ENCODE measurements at regions not wholly inside any gene's neighbourhood (a gene's known extent, or its start where the extent isn't known, plus 50 kb on each side); places are given as distances from the start of the nearest gene placed in this dataset.

DNA sequence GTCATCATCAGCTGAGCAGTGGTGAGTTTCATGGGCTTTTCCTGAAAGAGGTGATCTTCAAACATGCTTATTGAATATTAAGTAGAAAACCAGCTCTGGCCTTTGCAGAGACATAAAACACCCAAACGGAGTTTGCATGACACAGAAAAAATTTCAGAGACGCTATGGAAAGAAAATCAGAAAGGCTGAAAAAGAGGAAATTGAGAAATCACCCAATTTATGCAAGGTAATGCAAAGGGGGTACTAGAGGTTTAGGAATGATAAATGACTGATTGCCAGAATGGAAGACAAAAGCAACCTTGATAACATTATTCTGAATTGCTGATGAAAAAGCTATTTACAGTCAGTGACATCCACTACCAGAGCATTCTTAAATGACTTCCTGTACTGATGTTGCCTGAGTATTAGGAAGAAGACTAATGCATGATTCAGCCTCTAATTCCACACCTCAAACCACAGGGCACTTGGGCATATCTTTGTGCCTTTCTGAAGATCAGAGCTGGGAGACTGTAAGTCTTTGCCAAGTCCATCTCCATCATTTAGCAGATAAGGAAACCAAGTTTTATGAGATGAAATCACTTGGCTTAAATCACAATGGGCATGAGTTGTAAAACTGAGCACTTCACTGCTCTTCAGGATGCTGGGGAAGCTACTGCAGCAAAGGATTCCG is 565.7 kb downstream of the PPARGC1A start:
- H3K27ac ChIP-seq (replicated peaks in 1 of 4): no peak overlapping the region
- H3K27me3 ChIP-seq: no peaks in the 10 kb centered on the region
- TF ChIP-seq, protein P1, sequence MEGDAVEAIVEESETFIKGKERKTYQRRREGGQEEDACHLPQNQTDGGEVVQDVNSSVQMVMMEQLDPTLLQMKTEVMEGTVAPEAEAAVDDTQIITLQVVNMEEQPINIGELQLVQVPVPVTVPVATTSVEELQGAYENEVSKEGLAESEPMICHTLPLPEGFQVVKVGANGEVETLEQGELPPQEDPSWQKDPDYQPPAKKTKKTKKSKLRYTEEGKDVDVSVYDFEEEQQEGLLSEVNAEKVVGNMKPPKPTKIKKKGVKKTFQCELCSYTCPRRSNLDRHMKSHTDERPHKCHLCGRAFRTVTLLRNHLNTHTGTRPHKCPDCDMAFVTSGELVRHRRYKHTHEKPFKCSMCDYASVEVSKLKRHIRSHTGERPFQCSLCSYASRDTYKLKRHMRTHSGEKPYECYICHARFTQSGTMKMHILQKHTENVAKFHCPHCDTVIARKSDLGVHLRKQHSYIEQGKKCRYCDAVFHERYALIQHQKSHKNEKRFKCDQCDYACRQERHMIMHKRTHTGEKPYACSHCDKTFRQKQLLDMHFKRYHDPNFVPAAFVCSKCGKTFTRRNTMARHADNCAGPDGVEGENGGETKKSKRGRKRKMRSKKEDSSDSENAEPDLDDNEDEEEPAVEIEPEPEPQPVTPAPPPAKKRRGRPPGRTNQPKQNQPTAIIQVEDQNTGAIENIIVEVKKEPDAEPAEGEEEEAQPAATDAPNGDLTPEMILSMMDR (IDR thresholded peaks at IDR 0.05): no peak
- no peak for TF ChIP-seq POLR2AphosphoS5 (IDR thresholded peaks at IDR 0.05)
- TF ChIP-seq POLR2A (IDR thresholded peaks at IDR 0.05; ENCODE audit: low read depth): no peak
- no peak for TF ChIP-seq EP300 (IDR thresholded peaks at IDR 0.05)
- peaks cover 0 to 3% (median 0%) of the 10 kb centered on the region in 4 donors for H3K4me1 ChIP-seq
- H3K9me3 ChIP-seq: no peaks in the 10 kb centered on the region
- intact Hi-C loops (cut with DNase I): no loop called here
- no peak for DNase-seq (ENCODE audit: extremely low spot score)
- WGBS: 46% methylated on average over 3 of the region's 3 CpGs
- H3K4me3 ChIP-seq: no peak overlapping the region
- no peaks in the 10 kb centered on the region for H3K36me3 ChIP-seq

DNA sequence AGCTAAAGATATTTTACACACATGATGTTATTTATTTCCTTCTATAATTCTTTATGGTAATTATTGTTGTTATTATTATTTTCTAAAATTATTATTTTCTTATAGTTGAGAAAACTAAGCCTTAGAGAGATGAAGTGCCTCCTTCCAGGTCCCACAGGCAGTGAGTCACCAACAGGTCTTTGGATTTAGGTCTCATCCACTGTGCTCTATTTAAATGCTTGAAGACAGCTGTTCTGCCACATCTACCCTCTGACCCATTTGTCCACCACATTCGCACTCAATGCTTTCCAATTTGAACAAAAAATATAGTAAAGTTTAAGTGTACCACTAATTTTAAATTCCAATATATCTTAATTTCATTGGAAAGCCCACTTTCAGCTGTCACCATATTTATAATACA is 566.4 kb downstream of the PPARGC1A start:
- WGBS: 86% methylated on average over 1 of the region's 1 CpG

DNA sequence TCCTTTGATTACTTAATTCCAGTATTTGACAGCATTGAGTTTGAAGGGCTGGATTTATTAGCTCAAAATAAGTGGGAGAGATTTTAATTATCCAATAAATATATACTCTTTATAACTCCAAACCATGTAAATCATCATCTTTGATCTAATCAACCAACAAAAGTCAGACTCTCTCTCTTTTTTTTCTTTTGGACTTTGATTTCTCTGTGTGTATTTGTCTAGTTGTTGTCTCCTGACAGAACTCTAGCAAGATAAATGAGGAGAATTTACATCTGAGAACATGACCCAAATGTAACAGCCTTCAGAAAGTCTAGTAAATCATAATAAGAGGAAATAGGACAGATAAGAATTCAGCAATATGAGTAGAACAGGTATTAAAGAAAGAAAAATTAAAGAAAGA is 567.1 kb downstream of the PPARGC1A start:
- H3K4me3 ChIP-seq: no peak overlapping the region
- DNase-seq (ENCODE audit: extremely low spot score): no peak
- no peaks in the 10 kb centered on the region for H3K27me3 ChIP-seq
- H3K27ac ChIP-seq (replicated peaks in 1 of 4): no peak overlapping the region
- TF ChIP-seq POLR2A (IDR thresholded peaks at IDR 0.05; ENCODE audit: low read depth): no peak
- peaks cover 0 to 3% (median 0%) of the 10 kb centered on the region in 4 donors for H3K4me1 ChIP-seq
- no peaks in the 10 kb centered on the region for H3K9me3 ChIP-seq
- intact Hi-C loops (cut with DNase I): no loop called here
- H3K36me3 ChIP-seq: no peaks in the 10 kb centered on the region

More for the DNA sequence above, 566.4 kb downstream of the PPARGC1A start:
- DNase-seq (ENCODE audit: extremely low spot score): no peak
- Histone ChIP-seq H3K4me1 (peaks cover 0 to 3% (median 0%) of the 10 kb centered on the region in 4 donors), H3K27ac (replicated peaks in 1 of 4) (no peak overlapping the region), H3K27me3 (no peaks in the 10 kb centered on the region), H3K4me3 (no peak overlapping the region), H3K9me3 (no peaks in the 10 kb centered on the region), H3K36me3 (no peaks in the 10 kb centered on the region)
- intact Hi-C loops (cut with DNase I): no loop called here
- TF ChIP-seq POLR2AphosphoS5 (IDR thresholded peaks at IDR 0.05): no peak
- TF ChIP-seq, protein P1 (IDR thresholded peaks at IDR 0.05): no peak
- no peak for TF ChIP-seq EP300 (IDR thresholded peaks at IDR 0.05)
- TF ChIP-seq POLR2A (IDR thresholded peaks at IDR 0.05; ENCODE audit: low read depth): no peak

DNA sequence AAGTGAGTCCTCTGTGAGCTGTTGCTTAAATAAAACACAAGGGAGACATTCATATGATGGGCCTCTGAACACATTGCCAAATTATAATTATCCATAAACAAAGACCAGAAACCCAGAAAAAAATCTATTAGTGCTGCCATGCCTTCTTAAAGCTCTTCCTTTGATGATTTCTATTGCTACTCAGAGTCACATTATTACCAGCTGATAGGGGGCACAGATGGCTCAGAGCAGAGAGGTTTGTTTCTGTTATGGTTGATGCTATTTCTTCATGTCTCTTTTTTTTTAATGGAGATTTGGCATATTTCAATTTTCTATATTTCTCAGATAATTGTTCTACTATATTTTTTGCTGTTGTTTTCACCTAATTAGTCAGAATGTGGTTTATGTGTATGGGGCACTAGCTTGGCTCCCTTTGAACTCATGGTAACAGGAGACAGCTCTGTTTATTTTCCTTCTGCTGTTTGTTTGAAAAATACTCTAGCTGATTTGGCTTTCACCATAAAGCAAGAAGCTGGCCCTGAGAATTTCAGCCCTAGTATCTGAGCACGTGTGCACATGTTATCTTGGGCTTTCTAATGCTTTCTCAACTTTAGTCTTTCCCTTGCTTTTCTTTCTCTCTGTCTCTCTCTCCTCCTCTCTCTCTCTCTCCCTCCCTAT is 568.8 kb downstream of the PPARGC1A start:
- Histone ChIP-seq H3K9me3 (no peaks in the 10 kb centered on the region), H3K27ac (replicated peaks in 1 of 4) (no peak overlapping the region), H3K4me1 (peaks cover 0 to 3% (median 0%) of the 10 kb centered on the region in 4 donors), H3K4me3 (no peak overlapping the region), H3K27me3 (no peaks in the 10 kb centered on the region), H3K36me3 (no peaks in the 10 kb centered on the region)
- TF ChIP-seq, protein P1 (IDR thresholded peaks at IDR 0.05): no peak
- TF ChIP-seq POLR2A (IDR thresholded peaks at IDR 0.05; ENCODE audit: low read depth) (no peak), POLR2AphosphoS5 (IDR thresholded peaks at IDR 0.05) (no peak), EP300 (IDR thresholded peaks at IDR 0.05) (no peak)
- intact Hi-C loops (cut with DNase I): no loop called here
- WGBS: 41% methylated on average over 1 of the region's 1 CpG
- no peak for DNase-seq (ENCODE audit: extremely low spot score)

DNA sequence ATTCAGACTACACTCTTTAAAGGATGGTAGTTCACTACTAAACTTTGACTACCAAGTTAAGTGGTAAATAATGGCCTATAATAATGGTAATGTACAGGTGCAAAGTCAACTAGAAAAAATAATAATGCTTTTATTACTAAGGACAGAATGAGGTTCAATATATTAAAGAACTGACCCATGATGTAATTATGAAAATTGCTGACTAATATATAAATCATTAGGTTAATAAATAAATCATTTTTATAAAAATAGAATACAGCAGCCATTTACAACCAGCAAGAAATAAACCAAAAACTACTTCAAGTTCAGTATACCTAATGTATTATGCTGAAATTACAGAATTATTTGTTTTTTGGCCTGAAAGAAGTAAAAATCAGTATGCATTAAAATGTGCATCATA is 577.2 kb downstream of the PPARGC1A start:
- TF ChIP-seq POLR2A (IDR thresholded peaks at IDR 0.05; ENCODE audit: low read depth): no peak
- TF ChIP-seq, protein P1 (IDR thresholded peaks at IDR 0.05): no peak
- Histone ChIP-seq H3K4me3 (no peak overlapping the region), H3K4me1 (no peaks in the 10 kb centered on the region), H3K9me3 (no peaks in the 10 kb centered on the region), H3K27ac (replicated peaks in 1 of 4) (no peak overlapping the region), H3K36me3 (no peaks in the 10 kb centered on the region), H3K27me3 (no peaks in the 10 kb centered on the region)
- DNase-seq (ENCODE audit: extremely low spot score): no peak
- intact Hi-C loops (cut with DNase I): no loop called here

All from esophagus muscularis mucosa (tissue), 4 donors.